ENCODE measurements at regions not wholly inside any gene's neighbourhood (a gene's known extent, or its start where the extent isn't known, plus 50 kb on each side); places are given as distances from the start of the nearest gene placed in this dataset.

GRCh38 chr2:57701391-57701791 is 345.2 kb upstream of the VRK2 start:
- TF ChIP-seq CTCF (conservative IDR thresholded peaks at IDR 0.05; ENCODE audit: low read length) = no peak
- no peak for TF ChIP-seq EZH2phosphoT487 (IDR thresholded peaks at IDR 0.05; ENCODE audit: borderline replicate concordance)
